ENCODE measurements at regions not wholly inside any gene's neighbourhood (a gene's known extent, or its start where the extent isn't known, plus 50 kb on each side); places are given as distances from the start of the nearest gene placed in this dataset.

- TF ChIP-seq EP300 (IDR thresholded peaks at IDR 0.05) = no peak
- Histone ChIP-seq H3K27ac (no peak overlapping the region), H3K36me3 (no peaks in the 10 kb centered on the region), H3K4me3 (no peak overlapping the region), H3K9me3 (no peaks in the 10 kb centered on the region), H3K27me3 (no peaks in the 10 kb centered on the region), H3K4me1 (peaks cover 0 to 15% (median 0%) of the 10 kb centered on the region in 4 donors)
- 90 to 98% (median 92%) methylated on average over 2 of the region's 2 CpGs for WGBS, 5 donors
- no peak for DNase-seq
- intact Hi-C loops (cut with DNase I; ENCODE audit: low total_unique reads) = no loop called here
Measured at GRCh38 chr13:48904668-48905290, 70.9 kb upstream of the FNDC3A start.

- Histone ChIP-seq H3K4me3 (no peak overlapping the region), H3K9me3 (no peaks in the 10 kb centered on the region), H3K36me3 (no peaks in the 10 kb centered on the region), H3K4me1 (peaks cover 0 to 15% (median 0%) of the 10 kb centered on the region in 4 donors), H3K27ac (no peak overlapping the region), H3K27me3 (no peaks in the 10 kb centered on the region)
- TF ChIP-seq EP300 (IDR thresholded peaks at IDR 0.05) = no peak
- TF ChIP-seq POLR2AphosphoS5 (IDR thresholded peaks at IDR 0.05) = no peak
- TF ChIP-seq POLR2A (IDR thresholded peaks at IDR 0.05) = no peak
- no peak for TF ChIP-seq CTCF (IDR thresholded peaks at IDR 0.05)
- WGBS, 5 donors = 33 to 62% (median 59%) methylated on average over 6 of the region's 6 CpGs
- DNase-seq = peak in 1 of 2 donors; percentile 32
- intact Hi-C loops (cut with DNase I; ENCODE audit: low total_unique reads) = no loop called here
Measured at GRCh38 chr13:48906200-48906599, 69.5 kb upstream of the FNDC3A start.

- no peaks in the 10 kb centered on the region for H3K36me3 ChIP-seq
- no peaks in the 10 kb centered on the region for H3K9me3 ChIP-seq
- no peaks in the 10 kb centered on the region for H3K27me3 ChIP-seq
- DNase-seq = no peak
- WGBS, 5 donors = 56 to 75% (median 67%) methylated on average over 2 of the region's 2 CpGs
- TF ChIP-seq EP300 (IDR thresholded peaks at IDR 0.05) = no peak
- no peak for TF ChIP-seq CTCF (IDR thresholded peaks at IDR 0.05)
- TF ChIP-seq POLR2AphosphoS5 (IDR thresholded peaks at IDR 0.05) = no peak
- no peak for TF ChIP-seq POLR2A (IDR thresholded peaks at IDR 0.05)
- H3K27ac ChIP-seq = no peak overlapping the region
- no peak overlapping the region for H3K4me3 ChIP-seq
- intact Hi-C loops (cut with DNase I; ENCODE audit: low total_unique reads) = no loop called here
- peaks cover 0 to 15% (median 0%) of the 10 kb centered on the region in 4 donors for H3K4me1 ChIP-seq
Measured at GRCh38 chr13:48908381-48909055, 67.2 kb upstream of the FNDC3A start.

GRCh38 chr13:48909056-48909389 lies 66.7 kb upstream of the FNDC3A start:
- no peak overlapping the region for H3K4me3 ChIP-seq
- intact Hi-C loops (cut with DNase I; ENCODE audit: low total_unique reads) = no loop called here
- no peak overlapping the region for H3K27ac ChIP-seq
- H3K27me3 ChIP-seq = no peaks in the 10 kb centered on the region
- no peak for TF ChIP-seq POLR2AphosphoS5 (IDR thresholded peaks at IDR 0.05)
- TF ChIP-seq POLR2A (IDR thresholded peaks at IDR 0.05) = no peak
- no peak for TF ChIP-seq EP300 (IDR thresholded peaks at IDR 0.05)
- no peak for TF ChIP-seq CTCF (IDR thresholded peaks at IDR 0.05)
- 34 to 51% (median 49%) methylated on average over 2 of the region's 2 CpGs for WGBS, 5 donors
- peaks cover 0 to 15% (median 0%) of the 10 kb centered on the region in 4 donors for H3K4me1 ChIP-seq
- no peaks in the 10 kb centered on the region for H3K36me3 ChIP-seq
- H3K9me3 ChIP-seq = no peaks in the 10 kb centered on the region
- no peak for DNase-seq

- 34 to 47% (median 43%) methylated on average over 2 of the region's 2 CpGs for WGBS, 5 donors
- no peak for DNase-seq
- intact Hi-C loops (cut with DNase I; ENCODE audit: low total_unique reads) = no loop called here
- Histone ChIP-seq H3K4me3 (no peak overlapping the region), H3K9me3 (no peaks in the 10 kb centered on the region), H3K4me1 (peaks cover 0 to 15% (median 0%) of the 10 kb centered on the region in 4 donors), H3K36me3 (no peaks in the 10 kb centered on the region), H3K27ac (no peak overlapping the region), H3K27me3 (no peaks in the 10 kb centered on the region)
- TF ChIP-seq POLR2AphosphoS5 (IDR thresholded peaks at IDR 0.05) = no peak
- TF ChIP-seq EP300 (IDR thresholded peaks at IDR 0.05) = no peak
- no peak for TF ChIP-seq POLR2A (IDR thresholded peaks at IDR 0.05)
- TF ChIP-seq CTCF (IDR thresholded peaks at IDR 0.05) = no peak
Measured at GRCh38 chr13:48910686-48911085, 65.0 kb upstream of the FNDC3A start.
